ENCODE measurements at regions not wholly inside any gene's neighbourhood (a gene's known extent, or its start where the extent isn't known, plus 50 kb on each side); places are given as distances from the start of the nearest gene placed in this dataset.

GRCh38 chr2:103552775-103553174, 790.9 kb downstream of the TMEM182 start:
- no peak overlapping the region for H4K91ac ChIP-seq (replicated peaks; ENCODE audit: insufficient read length, low read length)
- no peak overlapping the region for H3K18ac ChIP-seq (ENCODE audit: extremely low read depth, low read length)
- FAIRE-seq (no peak), DNase-seq (ENCODE audit: low read depth in 1 of 2, low spot score in 2 of 2) (no peak)
- H2AK5ac ChIP-seq (ENCODE audit: low read depth, low read length): no peak overlapping the region
- no peak overlapping the region for H3K9ac ChIP-seq (replicated peaks in 1 of 4; ENCODE audit: extremely low read depth in 1 of 4, low read depth in 3 of 4, low read length in 3 of 4)
- no peak overlapping the region for H3K4me3 ChIP-seq (ENCODE audit: extremely low read depth in 1 of 4, insufficient read depth in 2 of 4, low read depth in 3 of 4, low read length in 4 of 4)
- H3K14ac ChIP-seq (ENCODE audit: insufficient read length): no peak overlapping the region
- H3K23ac ChIP-seq (ENCODE audit: insufficient read length): no peak overlapping the region
- no peaks in the 10 kb centered on the region for H3K79me1 ChIP-seq (ENCODE audit: low read depth, low read length)
- 94% methylated on average over 3 of the region's 3 CpGs; no CpG with 5 or more reads in 1 of the 2 experiments for WGBS, 2 experiments (ENCODE audit: extremely low coverage in 1 of 2, insufficient coverage in 1 of 2, insufficient read length in 1 of 2, insufficient replicate concordance in 2 of 2, low coverage in 1 of 2, low lambda C conversion rate in 2 of 2, missing lambda C conversion rate in 1 of 2)
- CTCF ChIA-PET (ENCODE audit: partially characterized antibody): interaction anchor here (1.0 kb wide), 1 partner anchor 352 kb away, joined by 3 read pairs; no protein-coding TSS in a partner anchor
- no peak overlapping the region for H3K4me2 ChIP-seq (ENCODE audit: insufficient read depth in 1 of 2, low read depth in 2 of 2, low read length in 2 of 2)
- no peak overlapping the region for H2BK120ac ChIP-seq (replicated peaks; ENCODE audit: low read depth, low read length)
- TF ChIP-seq CHD2 (IDR thresholded peaks at IDR 0.05; ENCODE audit: low read length) (no peak), POLR2A (IDR thresholded peaks at IDR 0.05; ENCODE audit: control extremely low read depth in 1 of 2, low read depth in 2 of 2, low read length in 2 of 2) (no peak), KDM4A (IDR thresholded peaks at IDR 0.05; ENCODE audit: low read depth, low read length, severe bottlenecking) (no peak), CREB1 (IDR thresholded peaks at IDR 0.05) (no peak), JUND (IDR thresholded peaks at IDR 0.05; ENCODE audit: low read length) (no peak), PHF8 (conservative IDR thresholded peaks at IDR 0.05; ENCODE audit: low read depth, low read length) (no peak), HDAC2 (IDR thresholded peaks at IDR 0.05; ENCODE audit: borderline replicate concordance in 1 of 2, low read depth in 2 of 2, low read length in 2 of 2) (no peak), CEBPB (IDR thresholded peaks at IDR 0.05; ENCODE audit: low read depth, low read length) (no peak), CHD1 (IDR thresholded peaks at IDR 0.05; ENCODE audit: low read depth, low read length) (no peak), SIN3A (conservative IDR thresholded peaks at IDR 0.05 in 1 of 2, IDR thresholded peaks at IDR 0.05 in 1 of 2; ENCODE audit: low read depth in 1 of 2, low read length in 2 of 2) (no peak), POLR2AphosphoS5 (IDR thresholded peaks at IDR 0.05; ENCODE audit: low read depth, low read length) (no peak), RBBP5 (IDR thresholded peaks at IDR 0.05; ENCODE audit: borderline replicate concordance, low read depth, low read length) (no peak), GABPA (IDR thresholded peaks at IDR 0.05; ENCODE audit: borderline replicate concordance, insufficient read depth, low read length) (no peak)
- TF ChIP-seq, protein P1, sequence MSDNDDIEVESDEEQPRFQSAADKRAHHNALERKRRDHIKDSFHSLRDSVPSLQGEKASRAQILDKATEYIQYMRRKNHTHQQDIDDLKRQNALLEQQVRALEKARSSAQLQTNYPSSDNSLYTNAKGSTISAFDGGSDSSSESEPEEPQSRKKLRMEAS (IDR thresholded peaks at IDR 0.05): no peak
- H2BK15ac ChIP-seq (ENCODE audit: low read length): no peak overlapping the region
- H2BK12ac ChIP-seq (ENCODE audit: low read depth, low read length): no peak overlapping the region
- H4K8ac ChIP-seq (ENCODE audit: extremely low read depth, insufficient read depth, low read length): no peak overlapping the region
- H3K27me3 ChIP-seq (replicated peaks in 1 of 4; ENCODE audit: control insufficient read depth in 3 of 4, extremely low read depth in 1 of 4, insufficient read depth in 3 of 4, low read length in 3 of 4): no peaks in the 10 kb centered on the region
- H3K56ac ChIP-seq (replicated peaks; ENCODE audit: insufficient read length, low read depth, low read length): no peak overlapping the region
- H3K27ac ChIP-seq (ENCODE audit: low read depth, low read length): no peak overlapping the region
- H3K23me2 ChIP-seq (ENCODE audit: low read depth, low read length): no peaks in the 10 kb centered on the region
- POLR2A ChIA-PET (ENCODE audit: partially characterized antibody): no interaction called here
- no peak overlapping the region for H4K5ac ChIP-seq (ENCODE audit: insufficient read length, low read depth, low read length)
- H3K36me3 ChIP-seq (ENCODE audit: control insufficient read depth in 2 of 4, insufficient read depth in 4 of 4, low read length in 3 of 4): no peaks in the 10 kb centered on the region
- no peak overlapping the region for H3K4ac ChIP-seq (replicated peaks; ENCODE audit: insufficient read length, low read depth, low read length)
- no peaks in the 10 kb centered on the region for H4K20me1 ChIP-seq (replicated peaks in 1 of 2; ENCODE audit: control insufficient read depth in 1 of 2, insufficient read depth in 2 of 2, low read length in 2 of 2)
- H2BK5ac ChIP-seq (ENCODE audit: low read depth, low read length): no peak overlapping the region
- H2BK20ac ChIP-seq (ENCODE audit: low read length): no peak overlapping the region
- no peaks in the 10 kb centered on the region for H3K79me2 ChIP-seq (ENCODE audit: control insufficient read depth in 1 of 2, insufficient read depth in 2 of 2, low read length in 2 of 2)
- no peak overlapping the region for H2AFZ ChIP-seq (ENCODE audit: low read length)
- H3K9me3 ChIP-seq (ENCODE audit: insufficient read depth in 2 of 2, low read depth in 1 of 2, low read length in 1 of 2): no peaks in the 10 kb centered on the region
- H3K4me1 ChIP-seq (replicated peaks in 1 of 4; ENCODE audit: control insufficient read depth in 3 of 4, insufficient read depth in 4 of 4, low read length in 3 of 4): no peaks in the 10 kb centered on the region
